ENCODE measurements at regions not wholly inside any gene's neighbourhood (a gene's known extent, or its start where the extent isn't known, plus 50 kb on each side); places are given as distances from the start of the nearest gene placed in this dataset.
A peak's percentile ranks its signal among the peaks of the same experiment; 100 is the strongest.

DNA sequence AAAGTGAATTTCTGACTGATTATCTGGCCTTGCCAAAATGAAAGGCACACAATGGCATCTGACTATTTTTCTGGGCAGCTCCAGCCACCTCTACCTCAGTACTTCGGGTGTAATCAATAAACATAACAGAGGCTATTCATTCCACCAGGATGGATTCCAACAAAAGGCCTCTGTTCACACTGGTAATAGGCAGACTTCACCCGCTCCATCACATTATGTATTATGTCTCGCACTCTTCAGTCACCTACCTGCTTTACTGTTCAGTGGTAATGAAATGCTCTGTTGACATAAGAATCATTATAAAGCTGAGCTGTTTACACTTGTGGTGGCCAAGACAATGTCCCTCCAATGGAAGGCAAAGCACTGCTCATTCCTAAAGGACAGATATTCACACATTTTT lies 1333.7 kb upstream of the WWC1 start:
- Histone ChIP-seq H3K4me3 (ENCODE audit: low read length in 3 of 3) (no peak overlapping the region), H3K27ac (ENCODE audit: low read depth, low read length) (no peak overlapping the region), H3K27me3 (ENCODE audit: control insufficient read depth in 3 of 3, insufficient read depth in 3 of 3, low read length in 3 of 3) (no peaks in the 10 kb centered on the region), H3K36me3 (ENCODE audit: control insufficient read depth in 3 of 3, insufficient read depth in 3 of 3, low read length in 3 of 3) (no peaks in the 10 kb centered on the region), H3K4me1 (ENCODE audit: control insufficient read depth in 3 of 3, insufficient read depth in 3 of 3, low read length in 3 of 3) (no peaks in the 10 kb centered on the region), H3K9ac (ENCODE audit: low read depth in 1 of 3, low read length in 3 of 3) (no peak overlapping the region), H3K9me3 (ENCODE audit: control insufficient read depth in 3 of 3, low read length in 3 of 3) (peaks cover 0 to 2% (median 0%) of the 10 kb centered on the region in 3 donors)

DNA sequence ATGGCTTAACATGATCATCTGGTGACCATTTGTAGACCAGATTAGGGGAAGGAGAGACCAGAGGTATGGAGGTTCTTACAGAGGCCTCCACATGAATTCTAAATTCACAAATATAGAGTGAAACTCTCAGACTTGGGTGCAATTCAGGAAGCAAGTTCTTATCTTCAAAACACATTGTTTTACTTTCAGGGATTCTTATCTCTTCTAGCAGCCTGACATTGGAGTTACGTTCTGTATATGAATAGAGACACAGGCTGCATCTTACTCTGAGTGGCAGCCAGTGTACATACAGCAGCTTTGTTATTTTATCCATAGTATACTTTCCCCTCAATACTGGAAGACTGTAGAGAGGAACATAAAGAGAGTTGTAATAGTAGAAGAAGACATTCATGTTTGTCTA lies 1331.7 kb upstream of the WWC1 start:
- no peak overlapping the region for H3K4me3 ChIP-seq (ENCODE audit: low read length in 3 of 3)
- no peaks in the 10 kb centered on the region for H3K4me1 ChIP-seq (ENCODE audit: control insufficient read depth in 3 of 3, insufficient read depth in 3 of 3, low read length in 3 of 3)
- H3K9me3 ChIP-seq (ENCODE audit: control insufficient read depth in 3 of 3, low read length in 3 of 3), result peaks cover 0 to 2% (median 0%) of the 10 kb centered on the region in 3 donors
- no peaks in the 10 kb centered on the region for H3K36me3 ChIP-seq (ENCODE audit: control insufficient read depth in 3 of 3, insufficient read depth in 3 of 3, low read length in 3 of 3)
- H3K27me3 ChIP-seq (ENCODE audit: control insufficient read depth in 3 of 3, insufficient read depth in 3 of 3, low read length in 3 of 3), result no peaks in the 10 kb centered on the region
- H3K27ac ChIP-seq (ENCODE audit: low read depth, low read length), result no peak overlapping the region
- no peak overlapping the region for H3K9ac ChIP-seq (ENCODE audit: low read depth in 1 of 3, low read length in 3 of 3)

DNA sequence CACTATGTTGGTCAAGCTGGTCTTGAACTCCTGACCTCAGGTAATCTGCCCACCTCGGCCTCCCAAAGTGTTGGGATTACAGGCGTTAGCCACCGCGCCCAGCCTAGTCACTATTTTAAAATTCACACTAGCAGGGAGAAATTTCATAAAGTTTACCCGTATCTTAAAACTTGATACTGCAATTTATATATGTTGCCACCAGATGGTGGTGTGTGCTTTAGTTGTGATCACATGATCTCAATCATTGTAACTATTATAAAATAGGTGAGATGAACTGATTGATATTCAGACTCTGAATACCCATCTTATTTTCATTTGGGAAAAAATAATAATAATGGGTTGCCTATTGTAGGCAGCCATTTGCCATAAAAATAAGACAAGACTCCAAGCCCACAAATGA lies 1330.4 kb upstream of the WWC1 start:
- Histone ChIP-seq H3K27me3 (ENCODE audit: control insufficient read depth in 3 of 3, insufficient read depth in 3 of 3, low read length in 3 of 3) (no peaks in the 10 kb centered on the region), H3K4me1 (ENCODE audit: control insufficient read depth in 3 of 3, insufficient read depth in 3 of 3, low read length in 3 of 3) (no peaks in the 10 kb centered on the region), H3K36me3 (ENCODE audit: control insufficient read depth in 3 of 3, insufficient read depth in 3 of 3, low read length in 3 of 3) (no peaks in the 10 kb centered on the region), H3K9ac (ENCODE audit: low read depth in 1 of 3, low read length in 3 of 3) (no peak overlapping the region), H3K27ac (ENCODE audit: low read depth, low read length) (no peak overlapping the region), H3K4me3 (ENCODE audit: low read length in 3 of 3) (no peak overlapping the region), H3K9me3 (ENCODE audit: control insufficient read depth in 3 of 3, low read length in 3 of 3) (peaks cover 0 to 2% (median 0%) of the 10 kb centered on the region in 3 donors)

DNA sequence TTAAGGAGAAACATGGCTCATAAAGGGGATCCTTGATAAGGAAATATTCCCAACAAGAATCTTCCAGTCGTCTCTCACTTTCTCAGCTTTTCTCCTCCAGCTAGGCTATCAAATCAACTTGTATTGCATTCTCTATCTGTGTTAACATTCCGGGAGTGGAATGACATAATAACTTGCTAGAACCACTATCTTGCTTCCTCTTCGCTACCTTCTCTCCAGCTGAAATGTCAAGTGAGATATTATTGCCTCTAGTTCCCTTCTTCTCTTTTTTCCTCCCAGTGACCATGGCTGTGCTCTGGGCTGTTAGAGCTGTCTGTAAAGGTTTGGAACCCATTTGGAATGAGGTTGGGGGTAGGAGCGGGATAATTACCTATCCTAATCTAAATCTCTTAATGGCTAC lies 1329.5 kb upstream of the WWC1 start:
- no peaks in the 10 kb centered on the region for H3K36me3 ChIP-seq (ENCODE audit: control insufficient read depth in 3 of 3, insufficient read depth in 3 of 3, low read length in 3 of 3)
- H3K4me3 ChIP-seq (ENCODE audit: low read length in 3 of 3), result no peak overlapping the region
- no peak overlapping the region for H3K27ac ChIP-seq (ENCODE audit: low read depth, low read length)
- no peaks in the 10 kb centered on the region for H3K9me3 ChIP-seq (ENCODE audit: control insufficient read depth in 3 of 3, low read length in 3 of 3)
- H3K27me3 ChIP-seq (ENCODE audit: control insufficient read depth in 3 of 3, insufficient read depth in 3 of 3, low read length in 3 of 3), result no peaks in the 10 kb centered on the region
- H3K9ac ChIP-seq (ENCODE audit: low read depth in 1 of 3, low read length in 3 of 3), result no peak overlapping the region
- no peaks in the 10 kb centered on the region for H3K4me1 ChIP-seq (ENCODE audit: control insufficient read depth in 3 of 3, insufficient read depth in 3 of 3, low read length in 3 of 3)

DNA sequence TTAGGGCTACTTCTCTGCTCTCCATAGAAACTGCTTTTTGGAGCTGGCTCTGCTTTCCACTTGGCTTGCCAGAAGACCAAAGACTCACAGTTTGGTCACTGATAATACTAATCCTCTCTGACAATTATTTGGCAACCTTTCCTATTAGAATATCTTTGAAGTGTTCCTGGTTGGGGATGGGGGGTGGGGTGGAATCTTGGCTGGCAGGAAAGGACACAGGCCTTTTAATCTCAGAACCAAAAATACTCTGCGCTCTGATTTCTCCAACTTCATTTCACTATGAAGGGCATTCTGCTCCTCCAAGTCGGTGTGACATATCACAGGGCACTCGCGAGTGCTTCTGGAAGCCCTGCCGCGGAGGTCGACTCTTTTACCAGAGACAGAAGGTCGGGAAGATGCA lies 1329.0 kb upstream of the WWC1 start:
- no peak overlapping the region for H3K9ac ChIP-seq (ENCODE audit: low read depth in 1 of 3, low read length in 3 of 3)
- H3K27ac ChIP-seq (ENCODE audit: low read depth, low read length), result no peak overlapping the region
- no peaks in the 10 kb centered on the region for H3K36me3 ChIP-seq (ENCODE audit: control insufficient read depth in 3 of 3, insufficient read depth in 3 of 3, low read length in 3 of 3)
- H3K4me3 ChIP-seq (ENCODE audit: low read length in 3 of 3), result no peak overlapping the region
- H3K4me1 ChIP-seq (ENCODE audit: control insufficient read depth in 3 of 3, insufficient read depth in 3 of 3, low read length in 3 of 3), result no peaks in the 10 kb centered on the region
- no peaks in the 10 kb centered on the region for H3K9me3 ChIP-seq (ENCODE audit: control insufficient read depth in 3 of 3, low read length in 3 of 3)
- no peaks in the 10 kb centered on the region for H3K27me3 ChIP-seq (ENCODE audit: control insufficient read depth in 3 of 3, insufficient read depth in 3 of 3, low read length in 3 of 3)

DNA sequence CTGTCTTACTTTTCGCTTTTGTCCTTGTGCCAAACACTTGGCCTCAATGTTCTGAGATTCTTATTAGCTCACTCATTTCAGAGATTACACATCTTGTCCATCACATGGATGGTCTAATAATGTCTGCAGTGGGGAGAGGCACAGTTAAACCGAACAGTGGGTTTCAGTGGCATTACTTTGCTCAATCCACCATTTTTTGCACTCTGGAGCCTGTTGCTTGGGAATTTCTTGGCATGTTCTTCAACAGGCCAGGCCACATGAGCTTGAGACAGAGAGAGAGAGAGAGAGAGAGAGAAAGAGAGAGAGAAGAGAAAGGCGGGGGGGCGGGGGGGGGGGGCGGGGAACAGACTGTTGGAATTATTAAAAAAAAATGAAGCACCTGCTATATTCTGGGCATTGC lies 1327.8 kb upstream of the WWC1 start:
- Histone ChIP-seq H3K4me3 (ENCODE audit: low read length in 3 of 3) (no peak overlapping the region), H3K9ac (ENCODE audit: low read depth in 1 of 3, low read length in 3 of 3) (no peak overlapping the region), H3K27me3 (ENCODE audit: control insufficient read depth in 3 of 3, insufficient read depth in 3 of 3, low read length in 3 of 3) (no peaks in the 10 kb centered on the region), H3K9me3 (ENCODE audit: control insufficient read depth in 3 of 3, low read length in 3 of 3) (no peaks in the 10 kb centered on the region), H3K4me1 (ENCODE audit: control insufficient read depth in 3 of 3, insufficient read depth in 3 of 3, low read length in 3 of 3) (no peaks in the 10 kb centered on the region), H3K36me3 (ENCODE audit: control insufficient read depth in 3 of 3, insufficient read depth in 3 of 3, low read length in 3 of 3) (no peaks in the 10 kb centered on the region), H3K27ac (ENCODE audit: low read depth, low read length) (no peak overlapping the region)

DNA sequence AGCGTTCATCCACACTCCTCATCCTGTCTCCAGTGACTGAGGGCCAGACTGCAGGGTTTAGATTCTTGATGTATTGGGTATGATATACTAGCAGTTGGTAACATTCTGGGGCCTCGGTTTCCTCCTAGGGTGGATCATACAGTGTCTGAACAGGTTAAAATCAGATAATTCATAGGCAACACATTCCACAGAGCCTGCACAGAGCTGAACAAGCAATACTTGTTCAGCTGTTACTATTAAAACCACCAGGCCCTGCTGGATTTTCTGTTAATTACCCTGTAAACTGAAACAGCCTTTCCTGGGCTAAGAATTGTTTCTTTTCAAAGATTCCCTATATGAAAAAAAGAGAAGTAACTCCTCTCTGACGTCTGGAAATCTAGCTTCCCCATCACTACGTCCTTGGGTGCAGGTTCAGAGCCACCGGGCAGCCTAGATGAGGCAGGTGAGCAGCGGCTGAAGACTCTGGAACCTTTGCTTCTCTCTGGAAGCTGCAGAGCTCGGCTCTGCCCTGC lies 1313.5 kb upstream of the WWC1 start:
- H3K27ac ChIP-seq (ENCODE audit: low read depth, low read length), result no peak overlapping the region
- peak overlapping the region in 2 of 3 donors; percentile 42 to 51 for H3K4me3 ChIP-seq (ENCODE audit: low read length in 3 of 3)
- no peak overlapping the region for H3K9ac ChIP-seq (ENCODE audit: low read depth in 1 of 3, low read length in 3 of 3)
- peaks cover 0 to 8% (median 7%) of the 10 kb centered on the region in 3 donors for H3K4me1 ChIP-seq (ENCODE audit: control insufficient read depth in 3 of 3, insufficient read depth in 3 of 3, low read length in 3 of 3)
- peaks cover 4 to 13% (median 7%) of the 10 kb centered on the region in 3 donors for H3K27me3 ChIP-seq (ENCODE audit: control insufficient read depth in 3 of 3, insufficient read depth in 3 of 3, low read length in 3 of 3)
- no peaks in the 10 kb centered on the region for H3K9me3 ChIP-seq (ENCODE audit: control insufficient read depth in 3 of 3, low read length in 3 of 3)
- no peaks in the 10 kb centered on the region for H3K36me3 ChIP-seq (ENCODE audit: control insufficient read depth in 3 of 3, insufficient read depth in 3 of 3, low read length in 3 of 3)

DNA sequence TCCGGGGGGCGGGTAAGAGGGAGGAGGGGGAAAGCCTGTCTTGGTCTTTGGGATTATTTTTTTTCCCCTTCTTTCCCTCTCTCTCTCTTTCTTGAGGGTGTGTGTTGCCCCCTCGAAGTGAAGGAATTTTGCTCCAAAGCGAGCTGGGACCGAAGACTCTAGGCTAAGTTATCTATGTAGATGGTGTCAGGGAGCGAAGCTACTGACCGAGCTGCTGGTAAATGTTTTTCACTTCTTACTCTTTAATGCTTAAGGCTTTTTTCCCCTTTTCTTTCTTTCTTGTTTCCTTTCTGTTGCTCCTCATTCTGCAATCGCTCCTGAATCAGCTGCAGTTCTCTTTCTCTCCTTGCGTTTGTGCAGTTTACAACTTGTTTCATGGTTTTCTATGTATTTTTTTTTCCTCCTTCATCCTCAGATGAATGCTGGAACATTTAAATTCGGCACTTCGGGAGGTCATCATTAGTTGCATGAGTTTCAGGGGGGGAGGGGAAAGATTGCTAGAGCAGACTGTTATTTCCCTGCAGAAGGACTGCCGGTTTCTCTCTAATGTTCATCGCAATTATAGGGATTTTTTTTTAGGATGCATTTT lies 1312.0 kb upstream of the WWC1 start:
- H3K4me1 ChIP-seq (ENCODE audit: control insufficient read depth in 3 of 3, insufficient read depth in 3 of 3, low read length in 3 of 3), result peaks cover 0 to 8% (median 7%) of the 10 kb centered on the region in 3 donors
- H3K9ac ChIP-seq (ENCODE audit: low read depth in 1 of 3, low read length in 3 of 3), result no peak overlapping the region
- H3K27me3 ChIP-seq (ENCODE audit: control insufficient read depth in 3 of 3, insufficient read depth in 3 of 3, low read length in 3 of 3), result peaks cover 4 to 13% (median 7%) of the 10 kb centered on the region in 3 donors
- H3K36me3 ChIP-seq (ENCODE audit: control insufficient read depth in 3 of 3, insufficient read depth in 3 of 3, low read length in 3 of 3), result no peaks in the 10 kb centered on the region
- no peaks in the 10 kb centered on the region for H3K9me3 ChIP-seq (ENCODE audit: control insufficient read depth in 3 of 3, low read length in 3 of 3)
- H3K4me3 ChIP-seq (ENCODE audit: low read length in 3 of 3), result peak overlapping the region; percentile 42 to 57 (median 52)
- H3K27ac ChIP-seq (ENCODE audit: low read depth, low read length), result no peak overlapping the region

DNA sequence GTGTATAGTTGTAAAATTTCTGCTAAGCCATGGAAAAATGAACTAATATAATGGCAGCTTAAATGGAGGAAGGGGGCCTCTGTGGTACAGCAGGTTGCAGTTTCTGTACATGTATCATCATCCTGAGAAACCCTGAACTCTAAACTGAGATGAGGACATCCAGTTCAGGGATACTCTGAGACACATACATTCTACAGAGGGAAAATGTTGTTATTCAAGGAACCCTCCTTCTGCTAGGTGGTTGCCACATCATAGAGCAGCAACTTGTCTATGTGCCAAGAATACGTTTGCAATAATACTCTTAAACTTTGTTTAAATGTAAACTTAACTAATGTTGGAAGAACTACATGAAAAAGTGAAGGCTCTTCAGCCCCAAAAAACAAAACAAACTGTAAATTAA lies 1310.8 kb upstream of the WWC1 start:
- H3K27ac ChIP-seq (ENCODE audit: low read depth, low read length), result no peak overlapping the region
- no peaks in the 10 kb centered on the region for H3K9me3 ChIP-seq (ENCODE audit: control insufficient read depth in 3 of 3, low read length in 3 of 3)
- H3K4me1 ChIP-seq (ENCODE audit: control insufficient read depth in 3 of 3, insufficient read depth in 3 of 3, low read length in 3 of 3), result peaks cover 0 to 8% (median 7%) of the 10 kb centered on the region in 3 donors
- H3K4me3 ChIP-seq (ENCODE audit: low read length in 3 of 3), result no peak overlapping the region
- H3K27me3 ChIP-seq (ENCODE audit: control insufficient read depth in 3 of 3, insufficient read depth in 3 of 3, low read length in 3 of 3), result peaks cover 4 to 13% (median 7%) of the 10 kb centered on the region in 3 donors
- H3K9ac ChIP-seq (ENCODE audit: low read depth in 1 of 3, low read length in 3 of 3), result no peak overlapping the region
- H3K36me3 ChIP-seq (ENCODE audit: control insufficient read depth in 3 of 3, insufficient read depth in 3 of 3, low read length in 3 of 3), result no peaks in the 10 kb centered on the region

DNA sequence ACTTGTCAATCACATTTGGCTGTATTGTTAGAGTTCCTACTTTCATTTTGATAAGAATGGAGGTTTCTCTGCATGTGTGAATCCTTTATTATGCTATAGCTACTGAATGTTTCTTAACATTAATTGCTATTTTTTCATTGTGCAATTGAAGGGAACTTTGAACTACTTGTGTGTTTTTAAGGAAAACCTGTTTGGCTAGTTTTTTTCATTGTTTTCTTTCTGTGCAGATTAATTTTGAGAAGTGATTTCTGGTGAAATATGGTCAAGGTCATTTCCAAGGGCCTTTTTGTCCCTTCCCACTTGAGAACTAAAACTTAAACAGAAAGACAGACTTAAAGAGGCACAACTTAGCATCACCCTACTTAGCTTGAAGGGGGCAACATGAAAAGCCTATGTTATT lies 1309.2 kb upstream of the WWC1 start:
- H3K9ac ChIP-seq (ENCODE audit: low read depth in 1 of 3, low read length in 3 of 3), result no peak overlapping the region
- H3K4me3 ChIP-seq (ENCODE audit: low read length in 3 of 3), result no peak overlapping the region
- H3K4me1 ChIP-seq (ENCODE audit: control insufficient read depth in 3 of 3, insufficient read depth in 3 of 3, low read length in 3 of 3), result peaks cover 0 to 8% (median 7%) of the 10 kb centered on the region in 3 donors
- no peak overlapping the region for H3K27ac ChIP-seq (ENCODE audit: low read depth, low read length)
- no peaks in the 10 kb centered on the region for H3K9me3 ChIP-seq (ENCODE audit: control insufficient read depth in 3 of 3, low read length in 3 of 3)
- H3K27me3 ChIP-seq (ENCODE audit: control insufficient read depth in 3 of 3, insufficient read depth in 3 of 3, low read length in 3 of 3), result peaks cover 4 to 13% (median 7%) of the 10 kb centered on the region in 3 donors
- H3K36me3 ChIP-seq (ENCODE audit: control insufficient read depth in 3 of 3, insufficient read depth in 3 of 3, low read length in 3 of 3), result no peaks in the 10 kb centered on the region

Data from skeletal muscle tissue (tissue), 3 donors.